RWPE2 (cell line): ENCODE measurements at regions not wholly inside any gene's neighbourhood (a gene's known extent, or its start where the extent isn't known, plus 50 kb on each side); places are given as distances from the start of the nearest gene placed in this dataset.
A peak's percentile ranks its signal among the peaks of the same experiment; 100 is the strongest.

Experiments used
- ATAC-seq: fragments of 200-7000 bp; cut with Tn5 transposase; 3 replicates; pipeline ENCODE4 v1.9.1; 2021; ENCODE audit warnings: low read depth
- DNase-seq: peaks from one replicate; pipeline ENCODE4 v3.0.0-alpha.2; 2020; ENCODE audit warnings: low spot score
- H3K27ac ChIP-seq: fragments of 450-650 bp; 2 replicates; pipeline ENCODE4 v1.5.1; 2017; ENCODE audit warnings: mild to moderate bottlenecking; ENCODE audit not compliant: poor library complexity, severe bottlenecking
- H3K27me3 ChIP-seq: fragments of 250-450 bp; sonication (Bioruptor Pico); 2 replicates; pipeline ENCODE4 v1.5.1; 2021; ENCODE audit warnings: mild to moderate bottlenecking, moderate library complexity; ENCODE audit not compliant: insufficient read depth, poor library complexity, severe bottlenecking
- H3K36me3 ChIP-seq: fragments of 250-450 bp; sonication (Bioruptor Pico); 2 replicates; pipeline ENCODE4 v1.5.1; 2020; ENCODE audit warnings: low read depth, mild to moderate bottlenecking, moderate library complexity
- H3K4me1 ChIP-seq: fragments of 250-450 bp; sonication (Bioruptor Pico); 2 replicates; pipeline ENCODE4 v1.5.1; 2021; ENCODE audit warnings: mild to moderate bottlenecking, moderate library complexity; ENCODE audit not compliant: insufficient read depth, poor library complexity, severe bottlenecking
- H3K4me3 ChIP-seq: fragments of 250-450 bp; sonication (Bioruptor Pico); 2 replicates; pipeline ENCODE4 v1.5.1; 2021; ENCODE audit warnings: mild to moderate bottlenecking, moderate library complexity; ENCODE audit not compliant: severe bottlenecking
- H3K9me3 ChIP-seq: fragments of 250-450 bp; sonication (Bioruptor Pico); 2 replicates; pipeline ENCODE4 v1.5.1; 2021; ENCODE audit warnings: mild to moderate bottlenecking, moderate library complexity; ENCODE audit not compliant: severe bottlenecking
- TF ChIP-seq, protein P1 (sequence below): fragments of 450-650 bp; IDR thresholded peaks from one replicate; pipeline ENCODE4 v1.5.1; 2017; ENCODE audit warnings: mild to moderate bottlenecking, moderate library complexity; ENCODE audit not compliant: poor library complexity, severe bottlenecking

DNA sequence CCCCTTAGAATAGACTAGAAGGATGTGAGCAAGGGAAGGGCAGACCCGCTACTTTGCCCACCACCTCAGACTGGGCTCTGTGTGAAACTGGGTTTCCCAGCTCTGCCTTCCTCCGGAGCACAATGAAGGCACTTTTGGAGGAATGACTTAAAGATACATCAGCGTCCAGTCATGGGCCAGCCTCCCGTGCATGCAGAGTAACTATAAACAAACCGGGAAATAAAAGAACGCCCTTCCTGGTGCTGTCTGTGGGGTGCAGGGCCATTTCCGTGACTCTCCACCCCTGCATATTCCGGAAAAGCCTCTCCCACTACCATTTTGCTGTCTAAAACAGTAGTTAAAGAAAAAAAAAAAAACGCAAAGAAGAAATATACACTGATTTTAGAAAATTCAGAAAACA is 165.9 kb upstream of the IRX4 start:
- TF ChIP-seq, protein P1, sequence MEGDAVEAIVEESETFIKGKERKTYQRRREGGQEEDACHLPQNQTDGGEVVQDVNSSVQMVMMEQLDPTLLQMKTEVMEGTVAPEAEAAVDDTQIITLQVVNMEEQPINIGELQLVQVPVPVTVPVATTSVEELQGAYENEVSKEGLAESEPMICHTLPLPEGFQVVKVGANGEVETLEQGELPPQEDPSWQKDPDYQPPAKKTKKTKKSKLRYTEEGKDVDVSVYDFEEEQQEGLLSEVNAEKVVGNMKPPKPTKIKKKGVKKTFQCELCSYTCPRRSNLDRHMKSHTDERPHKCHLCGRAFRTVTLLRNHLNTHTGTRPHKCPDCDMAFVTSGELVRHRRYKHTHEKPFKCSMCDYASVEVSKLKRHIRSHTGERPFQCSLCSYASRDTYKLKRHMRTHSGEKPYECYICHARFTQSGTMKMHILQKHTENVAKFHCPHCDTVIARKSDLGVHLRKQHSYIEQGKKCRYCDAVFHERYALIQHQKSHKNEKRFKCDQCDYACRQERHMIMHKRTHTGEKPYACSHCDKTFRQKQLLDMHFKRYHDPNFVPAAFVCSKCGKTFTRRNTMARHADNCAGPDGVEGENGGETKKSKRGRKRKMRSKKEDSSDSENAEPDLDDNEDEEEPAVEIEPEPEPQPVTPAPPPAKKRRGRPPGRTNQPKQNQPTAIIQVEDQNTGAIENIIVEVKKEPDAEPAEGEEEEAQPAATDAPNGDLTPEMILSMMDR: no peak
- Histone ChIP-seq H3K9me3 (no peaks in the 10 kb centered on the region), H3K27ac (no peak overlapping the region), H3K4me1 (no peaks in the 10 kb centered on the region), H3K4me3 (no peak overlapping the region), H3K27me3 (peaks cover 16% of the 10 kb centered on the region), H3K36me3 (no peaks in the 10 kb centered on the region)
- DNase-seq (no peak), ATAC-seq (no peak)

DNA sequence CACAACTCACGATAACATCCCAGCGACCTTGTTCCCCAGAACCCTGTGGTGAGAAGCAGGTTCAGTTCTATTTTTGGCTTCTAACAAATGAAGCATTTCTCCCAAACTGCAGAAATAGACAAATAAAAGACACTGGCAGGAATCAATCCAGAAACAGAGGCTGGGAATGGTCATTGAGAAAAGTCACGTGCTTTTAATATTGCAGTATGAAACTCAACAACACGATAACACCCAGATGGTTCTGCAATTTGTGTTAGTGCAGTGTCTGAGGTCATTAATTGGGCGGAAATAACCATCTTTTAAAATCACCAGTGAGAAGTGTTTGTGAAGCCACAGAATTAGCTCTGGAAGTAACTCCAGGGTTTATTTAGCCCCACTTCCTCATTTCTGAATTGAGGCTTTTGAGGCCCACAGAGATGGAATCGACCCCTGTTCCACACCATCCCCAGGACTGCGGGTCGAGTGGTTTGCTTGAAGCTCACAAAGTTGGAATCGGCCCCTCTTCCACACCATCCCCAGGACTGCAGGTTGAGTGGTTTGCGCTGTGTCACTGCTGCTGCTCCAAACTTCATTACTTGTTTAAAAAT is 164.7 kb upstream of the IRX4 start:
- DNase-seq (no peak), ATAC-seq (no peak)
- Histone ChIP-seq H3K27ac (no peak overlapping the region), H3K4me3 (no peak overlapping the region), H3K27me3 (peaks cover 16% of the 10 kb centered on the region), H3K9me3 (no peaks in the 10 kb centered on the region), H3K36me3 (no peaks in the 10 kb centered on the region), H3K4me1 (no peaks in the 10 kb centered on the region)
- TF ChIP-seq, protein P1: no peak

DNA sequence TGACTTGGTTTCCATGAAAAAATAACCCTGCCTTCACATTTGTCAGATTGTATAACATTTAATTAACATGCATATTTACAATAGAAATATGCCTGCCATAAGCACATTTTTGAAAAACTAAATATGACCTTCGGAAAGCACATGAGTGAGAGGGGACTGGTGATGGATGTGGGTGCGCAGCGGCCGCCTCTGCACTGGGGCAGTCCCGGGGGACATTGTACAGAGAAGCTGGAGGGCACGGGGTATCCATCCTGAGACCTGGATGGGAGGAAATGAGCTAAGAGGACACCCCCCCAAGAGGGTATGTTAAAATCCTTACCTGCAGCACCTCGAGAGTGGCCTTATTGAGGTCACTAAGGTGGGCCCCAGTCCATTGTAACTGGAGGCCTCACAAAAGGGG is 161.3 kb upstream of the IRX4 start:
- H3K27me3 ChIP-seq: peaks cover 10% of the 10 kb centered on the region
- H3K4me3 ChIP-seq: no peak overlapping the region

DNA sequence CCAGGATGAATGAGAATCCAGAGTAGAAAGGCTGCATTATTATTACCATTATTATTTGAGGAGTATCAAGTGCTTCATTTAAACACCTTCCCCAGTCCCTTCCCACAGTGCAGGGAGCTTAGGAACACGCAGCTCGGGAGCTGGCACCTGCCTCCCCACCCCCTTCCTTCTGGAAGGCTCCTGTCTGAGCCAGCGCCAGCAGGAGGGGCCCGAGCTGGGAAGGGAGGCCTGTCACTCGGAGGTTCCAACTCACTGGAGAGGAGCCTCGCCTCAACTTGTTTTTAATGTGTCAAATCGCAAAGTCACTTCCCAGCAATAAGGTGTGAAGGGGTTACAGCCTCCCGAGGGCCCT is 156.4 kb upstream of the IRX4 start:
- no peak for DNase-seq
- peak overlapping the region; percentile 29 for H3K27ac ChIP-seq

More for the DNA sequence above, 161.3 kb upstream of the IRX4 start:
- no peaks in the 10 kb centered on the region for H3K9me3 ChIP-seq
- TF ChIP-seq, protein P1: no peak
- no peak overlapping the region for H3K27ac ChIP-seq
- peaks cover 3% of the 10 kb centered on the region for H3K4me1 ChIP-seq
- no peak for DNase-seq
- no peaks in the 10 kb centered on the region for H3K36me3 ChIP-seq
- no peak for ATAC-seq

More for the DNA sequence above, 156.4 kb upstream of the IRX4 start:
- Histone ChIP-seq H3K9me3 (no peaks in the 10 kb centered on the region), H3K4me1 (peaks cover 4% of the 10 kb centered on the region), H3K4me3 (no peak overlapping the region), H3K27me3 (no peaks in the 10 kb centered on the region), H3K36me3 (no peaks in the 10 kb centered on the region)
- peak; percentile 58 for ATAC-seq
- TF ChIP-seq, protein P1: no peak
